ENCODE measurements at regions not wholly inside any gene's neighbourhood (a gene's known extent, or its start where the extent isn't known, plus 50 kb on each side); places are given as distances from the start of the nearest gene placed in this dataset.

- Mint-ChIP-seq H3K4me3 (ENCODE audit: unreplicated experiment) (no peak overlapping the region), H3K36me3 (ENCODE audit: low read depth) (no peaks in the 10 kb centered on the region), H3K4me1 (ENCODE audit: low read depth) (no peaks in the 10 kb centered on the region), H3K27me3 (ENCODE audit: low read depth) (peaks cover 40% of the 10 kb centered on the region), H3K9me3 (ENCODE audit: low read depth) (no peaks in the 10 kb centered on the region), H3K27ac (ENCODE audit: unreplicated experiment) (no peak overlapping the region)
- DNase-seq (ENCODE audit: low spot score) = no peak
- TF ChIP-seq CTCF (IDR thresholded peaks at IDR 0.05) = no peak
Measured at GRCh38 chr1:29824511-29825273, 588.4 kb downstream of the PTPRU start.

- no peak for TF ChIP-seq CTCF (IDR thresholded peaks at IDR 0.05)
- Mint-ChIP-seq H3K27me3 (ENCODE audit: low read depth) (peaks cover 44% of the 10 kb centered on the region), H3K4me3 (ENCODE audit: unreplicated experiment) (no peak overlapping the region), H3K36me3 (ENCODE audit: low read depth) (no peaks in the 10 kb centered on the region), H3K27ac (ENCODE audit: unreplicated experiment) (no peak overlapping the region), H3K4me1 (ENCODE audit: low read depth) (no peaks in the 10 kb centered on the region), H3K9me3 (ENCODE audit: low read depth) (peaks cover 3% of the 10 kb centered on the region)
- no peak for DNase-seq (ENCODE audit: low spot score)
Measured at GRCh38 chr1:29824025-29824424, 587.7 kb downstream of the PTPRU start.

GRCh38 chr1:29823561-29823960 is 587.2 kb downstream of the PTPRU start:
- Mint-ChIP-seq H3K9me3 (ENCODE audit: low read depth) (peaks cover 6% of the 10 kb centered on the region), H3K27me3 (ENCODE audit: low read depth) (peaks cover 47% of the 10 kb centered on the region), H3K27ac (ENCODE audit: unreplicated experiment) (no peak overlapping the region), H3K4me1 (ENCODE audit: low read depth) (no peaks in the 10 kb centered on the region), H3K36me3 (ENCODE audit: low read depth) (no peaks in the 10 kb centered on the region), H3K4me3 (ENCODE audit: unreplicated experiment) (no peak overlapping the region)
- TF ChIP-seq CTCF (IDR thresholded peaks at IDR 0.05) = no peak
- no peak for DNase-seq (ENCODE audit: low spot score)

- H3K27ac Mint-ChIP-seq (ENCODE audit: unreplicated experiment) = no peak overlapping the region
- no peaks in the 10 kb centered on the region for H3K4me1 Mint-ChIP-seq (ENCODE audit: low read depth)
- H3K4me3 Mint-ChIP-seq (ENCODE audit: unreplicated experiment) = no peak overlapping the region
- H3K27me3 Mint-ChIP-seq (ENCODE audit: low read depth) = peaks cover 52% of the 10 kb centered on the region
- TF ChIP-seq CTCF (IDR thresholded peaks at IDR 0.05) = no peak
- H3K36me3 Mint-ChIP-seq (ENCODE audit: low read depth) = no peaks in the 10 kb centered on the region
- peaks cover 6% of the 10 kb centered on the region for H3K9me3 Mint-ChIP-seq (ENCODE audit: low read depth)
- DNase-seq (ENCODE audit: low spot score) = no peak
Measured at GRCh38 chr1:29821605-29822004, 585.3 kb downstream of the PTPRU start.

- Mint-ChIP-seq H3K4me3 (ENCODE audit: unreplicated experiment) (no peak overlapping the region), H3K9me3 (ENCODE audit: low read depth) (peaks cover 6% of the 10 kb centered on the region), H3K4me1 (ENCODE audit: low read depth) (no peaks in the 10 kb centered on the region), H3K36me3 (ENCODE audit: low read depth) (no peaks in the 10 kb centered on the region), H3K27ac (ENCODE audit: unreplicated experiment) (no peak overlapping the region), H3K27me3 (ENCODE audit: low read depth) (peaks cover 62% of the 10 kb centered on the region)
- TF ChIP-seq CTCF (IDR thresholded peaks at IDR 0.05) = no peak
- no peak for DNase-seq (ENCODE audit: low spot score)
Measured at GRCh38 chr1:29820401-29820800, 584.1 kb downstream of the PTPRU start.
